A172 (cell line): ENCODE measurements at regions not wholly inside any gene's neighbourhood (a gene's known extent, or its start where the extent isn't known, plus 50 kb on each side); places are given as distances from the start of the nearest gene placed in this dataset.
A peak's percentile ranks its signal among the peaks of the same experiment; 100 is the strongest.

ENCODE experiments used
- DNase-seq: peaks from one replicate; pipeline ENCODE4 v3.0.0-alpha.2; 2015; ENCODE audit warnings: low spot score

DNA sequence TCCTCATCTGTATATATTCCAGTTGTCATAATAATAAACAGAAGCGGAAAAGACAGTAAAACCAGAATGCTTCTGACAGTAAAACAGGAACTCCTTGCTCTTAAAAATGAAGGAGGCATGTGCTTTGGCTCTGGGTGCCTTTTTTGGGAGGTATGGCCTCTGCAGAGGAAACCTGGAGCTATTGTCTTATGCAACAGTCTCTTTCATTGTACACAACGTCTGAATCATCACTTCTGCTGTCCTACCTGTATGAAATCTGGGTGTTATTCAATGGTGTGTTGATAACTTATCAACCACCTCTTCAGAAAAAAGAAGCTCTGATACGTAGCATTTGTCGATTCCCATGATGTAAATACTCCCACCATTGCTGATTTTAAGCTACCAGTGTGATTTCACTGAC, 64.8 kb downstream of the CDCA7 start:
- DNase-seq: no peak

DNA sequence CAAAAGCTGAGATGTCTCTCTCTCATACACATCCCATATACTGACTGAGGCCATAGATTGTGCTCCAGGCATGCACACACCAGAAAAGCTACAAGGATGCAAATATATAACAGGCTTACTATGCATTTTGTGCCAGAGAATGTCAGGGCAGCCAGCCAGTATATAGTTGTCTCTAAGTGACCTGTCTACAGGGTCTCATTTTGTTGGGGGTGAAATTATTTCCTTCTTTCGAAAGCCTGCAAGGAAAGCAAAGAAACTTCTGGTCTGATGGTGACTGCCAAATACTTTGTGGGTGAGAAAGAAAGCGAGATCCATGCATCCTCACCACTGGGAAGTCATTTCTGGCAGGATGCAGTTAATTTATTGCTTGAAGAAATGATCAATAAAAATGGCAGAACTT, 70.2 kb downstream of the CDCA7 start:
- no peak for DNase-seq

DNA sequence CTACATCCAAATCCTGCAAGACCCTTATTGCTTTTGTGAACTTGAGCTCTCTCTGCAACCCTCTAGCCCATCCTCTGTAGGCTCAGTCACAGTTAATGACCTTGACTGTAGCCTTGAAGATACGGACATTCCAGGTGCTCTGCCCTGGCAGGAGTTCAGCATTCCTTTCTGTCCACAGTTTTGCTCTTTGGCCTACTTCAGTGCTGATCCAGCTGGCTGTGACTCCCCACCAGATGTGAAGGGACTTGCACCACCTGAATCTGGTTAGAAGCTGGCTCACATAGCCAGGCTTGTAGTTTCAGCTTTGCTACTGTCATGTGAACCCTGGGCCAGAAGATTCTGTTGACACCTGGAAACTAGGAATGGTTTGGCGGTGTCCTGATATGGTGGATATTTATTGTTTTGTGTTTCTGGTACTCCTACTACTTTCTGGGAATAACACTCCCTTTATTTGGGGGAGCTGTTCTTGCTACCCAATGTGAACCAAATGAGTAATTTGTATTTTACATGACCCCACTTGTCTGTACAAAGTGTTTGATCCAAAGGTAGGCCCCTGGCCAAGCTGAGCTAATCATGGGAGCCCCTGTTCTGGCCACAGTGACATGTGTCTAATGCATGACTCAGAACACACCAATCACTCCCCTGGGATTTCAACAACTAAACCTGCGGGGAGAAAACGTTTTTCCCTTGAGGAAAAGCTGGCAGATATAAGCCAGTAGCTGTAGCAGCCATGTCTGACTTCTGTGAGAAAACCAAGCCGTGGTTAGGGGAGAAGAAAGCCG, 73.4 kb downstream of the CDCA7 start:
- DNase-seq: peak; percentile 64

DNA sequence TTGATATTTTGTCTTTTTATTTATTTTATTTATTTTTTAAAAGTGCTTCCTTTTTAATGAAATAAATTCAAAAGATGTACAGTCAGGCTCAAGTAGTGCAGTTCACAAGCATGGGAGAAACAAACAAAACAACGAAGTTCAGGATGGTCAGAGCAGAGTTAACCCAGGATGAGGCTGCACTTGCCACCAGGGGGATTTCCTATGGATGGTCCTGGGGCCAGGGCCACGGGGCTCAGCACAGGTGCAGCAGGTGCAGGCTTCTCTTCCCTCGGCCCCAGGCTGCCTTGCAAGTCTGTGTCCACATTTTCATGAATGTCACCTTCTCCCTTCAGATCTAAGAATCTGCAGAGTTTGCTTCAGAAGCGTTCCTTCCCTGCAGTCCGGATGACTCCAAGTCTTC, 76.5 kb downstream of the CDCA7 start:
- no peak for DNase-seq

DNA sequence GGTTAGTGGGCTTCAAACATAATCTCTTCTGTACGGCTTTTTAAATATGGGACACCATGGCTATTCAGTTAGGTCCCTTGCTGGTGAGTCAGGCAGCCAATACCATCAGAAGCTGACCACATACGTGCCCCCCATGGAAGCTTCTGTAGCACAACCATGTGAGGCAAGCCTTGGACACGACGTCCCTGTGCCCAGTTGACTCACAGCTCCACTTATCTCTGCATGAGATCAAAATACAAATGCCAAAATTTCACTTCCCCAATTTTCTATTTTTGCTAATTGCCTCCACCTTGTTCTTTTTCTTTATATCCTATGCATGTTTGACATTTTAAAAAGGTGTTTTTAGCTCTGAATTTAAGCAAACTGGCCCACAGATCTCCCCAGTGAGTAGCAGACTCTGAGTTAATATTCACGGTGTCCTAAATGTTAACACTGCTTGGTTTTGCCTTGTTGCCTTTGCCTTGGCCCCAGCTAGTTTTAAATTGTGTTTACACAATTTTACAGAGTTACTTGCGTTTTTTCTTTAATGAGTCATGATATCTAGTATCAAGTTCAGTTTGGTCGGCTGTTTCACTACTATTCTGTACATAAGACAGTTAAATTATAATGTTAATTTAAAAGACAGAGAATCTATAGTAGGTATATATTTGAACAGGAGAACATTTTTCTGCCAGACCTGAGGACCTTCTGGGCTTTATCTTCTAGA, 77.5 kb downstream of the CDCA7 start:
- no peak for DNase-seq

DNA sequence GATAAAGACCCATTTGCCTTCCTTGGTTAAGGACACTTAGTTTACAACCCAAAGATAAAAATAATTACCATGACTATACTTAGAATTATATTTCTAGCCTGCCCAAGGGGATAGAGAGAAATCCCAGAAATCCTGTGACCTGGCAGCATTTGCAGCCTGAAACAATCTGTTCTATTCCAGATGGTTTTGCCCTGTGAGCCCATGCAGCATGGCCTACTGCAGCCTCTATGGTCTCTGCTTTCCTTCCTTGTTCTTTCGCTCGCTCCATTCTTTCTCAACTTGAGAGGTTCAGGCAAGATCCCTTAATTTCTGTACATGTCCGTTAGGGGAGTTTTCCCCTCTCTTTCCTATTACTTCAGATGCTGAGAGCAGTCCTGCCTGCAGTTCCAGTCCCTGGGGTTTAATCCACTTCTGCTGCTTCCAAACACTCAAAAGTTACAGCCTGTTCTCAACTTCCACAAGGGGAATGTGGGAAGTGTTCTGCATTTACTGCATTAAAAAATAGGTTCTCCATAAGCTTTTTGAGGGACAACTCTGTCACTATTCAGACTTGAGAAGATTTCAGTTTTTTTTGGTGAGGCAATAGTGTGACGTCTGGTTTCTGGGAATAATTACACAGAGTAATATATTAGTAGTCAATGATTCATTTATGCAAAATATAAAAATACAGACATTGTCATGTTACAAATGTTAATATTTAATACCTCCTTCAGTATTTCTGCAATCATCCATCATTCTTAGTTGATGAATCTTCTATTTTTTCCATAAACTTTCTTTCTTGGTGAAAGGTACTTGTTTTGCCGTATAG, 80.3 kb downstream of the CDCA7 start:
- no peak for DNase-seq

DNA sequence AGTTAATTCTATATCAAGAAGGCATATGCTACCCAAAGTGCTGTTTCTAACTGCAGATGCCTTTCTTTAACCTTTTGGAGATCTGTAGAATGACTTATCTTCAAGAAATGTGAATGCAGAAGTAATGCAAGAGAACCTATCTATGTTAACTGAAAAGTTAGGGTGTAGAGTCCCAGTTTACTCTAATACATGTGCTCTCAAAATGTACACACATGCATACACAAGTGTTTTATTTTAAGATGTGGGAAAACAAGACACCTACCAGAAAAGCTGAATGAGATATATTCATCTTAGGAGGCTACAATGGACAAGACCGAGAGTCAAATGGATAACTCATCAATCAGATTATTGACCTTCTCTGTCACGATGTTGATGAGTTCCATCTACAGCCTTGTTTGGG, 80.9 kb downstream of the CDCA7 start:
- no peak for DNase-seq

DNA sequence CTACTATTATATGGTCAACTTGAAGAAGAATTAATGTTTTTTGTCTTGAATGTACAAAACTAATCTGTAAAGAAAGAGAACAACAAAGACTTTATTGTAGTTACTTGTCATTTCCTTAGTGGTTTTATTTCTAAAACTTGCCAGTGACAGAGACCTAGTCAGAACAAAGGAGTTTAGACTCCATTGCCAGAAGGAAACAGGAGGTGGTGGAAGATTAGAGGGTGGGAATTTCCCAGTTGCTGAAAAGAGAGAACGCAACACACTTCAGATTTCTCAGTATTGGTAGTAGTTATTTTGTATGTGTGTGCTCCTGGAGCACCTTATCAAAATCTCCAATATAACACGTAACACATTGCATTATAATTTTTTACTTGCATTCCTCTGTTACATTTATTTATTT, 81.4 kb downstream of the CDCA7 start:
- DNase-seq: no peak

DNA sequence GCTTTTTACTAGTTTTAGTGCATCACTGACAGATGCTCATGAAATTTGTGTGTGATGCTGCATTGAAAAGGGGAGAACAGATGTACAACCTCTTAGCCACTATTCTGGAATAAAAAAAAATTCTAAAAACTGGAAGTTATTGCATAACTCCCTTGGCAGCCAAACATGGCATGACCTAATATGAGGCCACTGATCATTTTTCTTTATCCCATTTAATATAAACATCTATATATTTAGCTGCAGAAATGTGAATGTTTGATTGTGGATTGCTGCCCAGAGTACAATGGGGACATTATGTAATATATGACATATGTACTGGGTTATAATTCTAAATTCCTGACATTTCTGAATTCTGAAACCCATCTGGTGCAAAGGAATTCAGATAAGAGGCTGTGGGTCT, 86.5 kb downstream of the CDCA7 start:
- DNase-seq: no peak

DNA sequence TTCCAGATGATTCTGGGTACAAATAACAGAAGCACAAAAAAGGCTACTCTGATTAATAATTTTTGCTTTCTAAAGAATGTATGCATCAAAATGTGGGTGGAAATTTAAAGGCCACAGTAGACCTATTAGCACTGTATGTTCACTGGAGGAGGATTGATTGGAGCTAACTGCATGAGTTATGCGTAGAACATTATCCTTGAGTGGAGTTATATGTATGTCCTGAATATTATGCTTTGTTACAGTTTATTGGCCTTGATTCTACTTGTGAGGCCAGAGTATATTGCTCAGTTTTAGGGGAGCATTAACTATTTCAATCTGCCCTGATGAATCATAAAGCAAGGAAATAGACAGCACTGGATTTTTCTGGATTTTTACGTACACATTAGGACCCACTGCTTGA, 87.9 kb downstream of the CDCA7 start:
- DNase-seq: no peak

DNA sequence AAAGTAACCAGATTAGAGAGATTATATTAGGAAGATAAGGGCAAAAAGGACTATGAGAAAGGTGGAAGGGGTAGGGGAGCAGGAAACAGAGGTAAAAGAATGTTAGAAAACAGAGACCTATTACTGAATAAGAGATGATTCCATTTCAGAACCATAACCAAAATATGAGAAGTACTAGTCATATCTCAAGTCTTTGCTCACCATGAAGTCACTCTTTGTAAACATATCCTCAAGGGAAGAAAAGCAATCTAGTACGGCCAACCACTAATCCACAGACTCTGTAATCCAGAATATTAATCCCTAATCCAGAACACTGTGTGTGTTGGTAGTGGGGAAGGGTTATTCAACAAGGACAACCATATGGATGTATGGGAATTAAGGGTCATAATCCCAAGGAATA, 92.0 kb downstream of the CDCA7 start:
- DNase-seq: no peak

DNA sequence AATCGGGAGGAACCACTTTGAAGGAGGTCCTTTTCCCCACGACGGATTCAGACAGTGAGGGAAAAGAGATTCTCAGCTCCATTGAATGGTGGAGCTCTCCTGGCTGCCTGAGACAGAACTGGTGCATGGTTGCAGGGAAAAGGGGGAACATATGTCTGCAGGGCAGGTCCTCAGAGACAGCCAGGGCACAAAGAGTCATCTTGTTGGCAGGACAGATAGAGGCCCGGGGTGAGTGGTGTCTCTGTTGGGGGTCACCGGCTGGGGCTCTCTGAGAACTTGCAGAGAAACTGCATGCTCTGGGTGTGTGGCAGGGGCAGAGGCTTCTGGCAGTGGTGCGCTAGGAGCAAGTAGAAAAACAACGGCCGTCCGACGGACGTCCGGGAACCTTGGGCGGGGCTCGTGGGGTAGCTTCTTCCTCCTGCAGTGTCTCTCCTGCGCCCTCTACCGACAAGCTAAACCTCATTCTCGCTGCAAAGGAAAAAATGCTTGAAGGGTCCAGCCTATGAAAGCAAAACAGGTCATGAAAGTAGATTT, 94.3 kb downstream of the CDCA7 start:
- peak; percentile 87 for DNase-seq

DNA sequence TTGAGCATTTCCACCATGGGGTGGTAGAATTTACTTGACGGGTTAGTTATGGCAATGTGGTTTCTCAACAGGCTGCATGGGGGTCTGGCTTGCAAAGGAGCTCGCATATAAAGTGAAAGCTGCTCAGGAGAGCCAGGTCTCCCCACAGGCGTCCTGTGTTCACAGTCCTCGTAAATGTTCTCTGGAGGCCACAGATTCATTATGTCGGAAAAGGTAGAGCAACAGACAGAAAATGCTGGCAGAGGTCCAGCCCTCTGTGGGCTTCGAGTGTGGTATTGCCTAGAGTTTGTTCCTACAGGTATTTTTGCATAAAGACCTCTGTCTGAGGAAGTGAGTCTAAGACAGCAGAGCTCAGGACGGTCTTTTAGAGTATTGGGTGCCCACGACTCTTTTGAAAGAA, 96.4 kb downstream of the CDCA7 start:
- no peak for DNase-seq

DNA sequence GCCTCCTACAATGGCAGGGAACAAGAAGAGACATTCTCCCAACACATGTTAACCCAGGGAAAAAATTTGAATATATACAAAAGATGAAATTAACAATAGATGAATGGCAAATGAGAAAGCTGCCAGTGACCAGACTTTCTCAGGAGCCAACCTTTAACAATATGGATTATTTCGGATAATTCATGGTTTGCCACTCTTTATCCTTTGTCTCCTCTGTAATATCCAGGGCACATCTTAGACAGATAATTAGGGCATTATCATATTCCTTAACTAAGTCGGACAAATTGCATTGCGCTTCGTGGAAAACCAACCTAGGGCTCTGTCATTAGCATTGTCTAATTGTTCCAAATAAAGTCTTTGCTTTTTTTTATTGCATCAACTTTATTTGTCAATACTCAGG, 97.3 kb downstream of the CDCA7 start:
- no peak for DNase-seq

DNA sequence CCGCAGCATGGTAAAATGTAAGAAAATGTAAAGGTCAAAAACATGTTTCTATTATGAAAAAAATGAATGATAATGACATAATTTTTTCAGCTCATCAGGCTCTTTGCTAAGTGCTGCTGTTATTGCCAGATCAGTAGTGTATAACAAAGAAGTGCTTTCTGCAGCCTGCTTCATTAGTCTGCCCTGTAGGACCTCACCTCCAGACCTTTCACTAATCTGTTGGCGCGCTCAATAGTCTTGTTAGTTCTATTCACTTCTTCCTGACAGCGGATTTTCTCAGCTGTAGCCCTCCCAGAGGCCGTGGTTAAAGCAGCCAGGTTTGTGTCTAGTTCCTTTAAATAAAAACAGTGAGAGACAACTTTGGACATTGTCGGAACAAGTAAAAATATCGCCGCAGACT, 97.7 kb downstream of the CDCA7 start:
- DNase-seq: no peak

DNA sequence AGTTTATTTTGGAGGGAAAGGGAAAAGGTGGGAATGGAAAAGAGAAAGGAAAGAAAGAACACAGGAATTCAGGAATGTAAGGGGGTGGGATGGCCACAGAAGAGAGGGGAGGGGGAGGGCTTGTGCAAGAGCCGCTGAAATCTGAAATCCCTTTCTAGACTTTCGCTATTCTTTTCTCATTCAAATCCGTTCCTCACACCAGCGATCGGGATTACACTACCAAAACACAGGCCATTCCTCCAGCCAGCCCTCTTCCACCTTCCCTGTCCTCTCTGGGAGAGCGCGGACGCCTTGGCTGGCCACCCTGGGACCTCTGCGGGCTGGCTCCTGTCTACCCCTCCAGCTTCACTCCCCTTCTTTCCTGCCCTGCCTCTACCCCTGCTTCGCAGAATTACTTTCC, 102.3 kb downstream of the CDCA7 start:
- DNase-seq: no peak

DNA sequence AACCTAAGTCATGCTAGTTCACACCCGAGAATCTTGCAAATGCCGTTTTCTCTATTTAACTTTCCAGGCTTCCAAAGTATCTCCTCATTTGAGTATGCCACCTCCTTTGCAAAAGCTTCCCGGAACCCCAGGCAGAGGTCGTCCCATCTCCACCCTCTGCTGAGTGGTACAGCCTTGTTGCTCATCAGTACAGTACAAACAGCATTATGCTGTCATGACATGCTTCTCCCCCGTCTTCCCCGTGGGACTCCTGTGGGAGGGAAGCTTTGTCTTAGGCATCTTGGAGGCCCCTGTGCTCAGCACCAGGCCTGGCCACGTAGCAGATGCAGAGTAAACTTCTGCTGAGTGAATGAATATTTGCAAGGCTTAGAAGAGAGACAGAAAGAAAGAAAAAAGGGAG, 102.7 kb downstream of the CDCA7 start:
- DNase-seq: no peak

DNA sequence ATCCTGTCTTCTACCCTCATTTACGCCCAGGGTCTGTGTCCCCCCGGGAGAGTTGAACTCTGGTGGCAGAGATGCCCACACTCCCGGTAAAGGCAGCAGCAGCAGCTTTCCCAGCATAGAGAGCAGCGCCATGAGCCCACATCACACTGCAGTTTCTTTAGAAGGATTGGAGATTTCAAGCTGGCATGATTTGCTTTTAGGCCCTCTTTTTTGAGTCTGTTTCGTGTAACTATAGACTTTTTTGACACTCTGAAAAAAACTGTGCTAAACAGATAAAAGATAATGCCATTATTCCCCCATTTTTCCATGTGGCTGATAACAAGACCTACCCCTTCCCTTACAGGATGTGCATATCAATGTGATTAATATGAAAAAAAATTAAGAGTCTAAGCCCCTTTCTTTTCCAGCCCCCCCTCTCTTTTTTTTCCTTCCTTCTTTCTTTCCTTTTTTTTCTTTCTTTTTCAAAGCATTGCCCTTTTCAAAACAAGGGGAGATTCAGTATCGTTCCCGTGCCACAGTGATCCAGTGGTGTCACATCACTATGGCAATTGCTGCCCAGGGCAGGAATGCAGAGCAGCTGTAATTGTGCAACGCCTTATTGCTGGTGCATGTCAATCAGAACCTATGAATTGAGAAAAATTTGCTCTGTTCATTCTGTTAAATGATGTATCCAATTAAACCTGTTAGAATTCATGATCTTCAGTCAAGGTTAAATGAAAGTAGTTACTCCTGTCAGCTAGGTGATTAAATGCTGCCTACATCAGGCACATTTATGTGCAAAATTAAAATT, 104.5 kb downstream of the CDCA7 start:
- no peak for DNase-seq

DNA sequence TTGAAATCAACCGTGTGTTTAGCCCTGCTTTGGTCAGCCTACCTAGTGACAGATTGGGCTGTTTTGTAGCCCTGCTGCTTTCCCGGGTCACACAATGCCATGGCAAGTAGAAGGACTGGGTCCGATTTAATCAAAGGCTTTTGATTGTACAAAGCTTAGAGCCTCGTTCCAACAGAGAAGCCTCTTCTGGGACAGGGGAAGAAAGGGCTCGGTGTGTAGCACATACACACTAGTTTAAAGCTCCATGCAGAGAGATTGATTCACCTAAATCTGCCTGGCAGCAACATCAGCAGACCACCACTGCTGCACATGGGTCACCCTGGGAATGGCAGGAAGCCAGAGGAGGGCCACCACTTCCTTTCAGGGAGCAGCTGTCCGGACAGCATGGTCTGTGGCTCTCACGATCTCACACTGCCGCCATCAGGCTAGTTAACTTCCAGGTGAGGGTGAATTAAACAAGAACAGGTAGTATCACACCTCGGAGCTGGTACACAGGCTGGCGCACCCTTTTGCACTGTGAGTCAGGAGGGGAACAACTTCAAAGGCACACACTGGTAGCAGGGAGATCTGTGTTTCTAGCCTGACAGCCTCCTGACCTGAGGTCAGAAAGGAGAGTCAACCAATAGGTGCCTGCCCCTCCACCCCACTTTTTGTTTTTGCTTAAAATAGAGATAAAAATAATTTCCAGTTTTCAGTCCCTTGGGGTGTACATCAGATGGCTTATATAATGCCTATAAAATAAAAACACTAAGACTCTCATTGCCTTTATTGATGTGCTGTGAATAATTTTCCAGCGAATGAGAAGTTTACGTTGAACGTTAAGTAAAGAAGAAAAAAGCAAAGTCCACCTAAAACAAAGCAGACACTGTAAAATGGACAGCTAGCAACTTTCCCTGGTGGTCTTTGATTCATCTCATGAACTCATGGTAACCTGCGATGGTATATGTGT, 108.5 kb downstream of the CDCA7 start:
- no peak for DNase-seq

DNA sequence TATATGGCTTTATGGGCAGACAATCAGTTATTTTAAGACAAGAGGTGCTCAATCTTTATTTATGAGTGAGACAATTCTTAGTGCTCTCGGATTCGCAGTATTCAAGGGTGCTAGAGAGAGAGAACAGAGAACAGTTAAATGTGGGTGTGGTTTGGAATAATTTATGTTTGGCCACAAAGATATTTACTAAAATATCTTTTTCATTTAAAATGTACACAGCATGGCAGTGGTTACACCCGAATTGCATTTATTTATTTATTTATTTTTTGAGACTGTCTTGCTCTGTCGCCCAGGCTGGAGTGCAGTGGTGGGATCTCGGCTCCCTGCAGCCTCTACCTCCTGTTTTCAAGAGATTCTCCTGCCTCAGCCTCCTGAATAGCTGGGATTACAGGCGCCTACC, 109.2 kb downstream of the CDCA7 start:
- no peak for DNase-seq

DNA sequence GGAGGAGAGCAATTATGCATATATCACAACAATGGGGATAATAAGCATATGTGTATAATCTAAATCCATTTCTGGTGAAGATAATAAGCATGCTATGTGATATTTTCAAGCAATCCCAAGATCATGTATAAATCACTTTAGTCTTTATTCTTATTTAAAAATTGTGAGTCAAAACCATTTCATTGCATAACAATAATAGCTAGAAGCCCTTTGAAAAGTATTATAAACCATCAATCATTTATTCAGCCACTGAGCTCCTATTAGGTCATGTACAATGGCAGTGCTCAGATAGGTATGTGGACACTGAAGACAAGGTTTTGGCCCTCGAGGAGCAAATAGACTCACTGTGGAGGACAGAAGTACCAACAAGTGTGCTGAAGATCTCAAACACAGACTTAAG, 113.1 kb downstream of the CDCA7 start:
- no peak for DNase-seq
